H9 (cell line): ENCODE measurements at regions not wholly inside any gene's neighbourhood (a gene's known extent, or its start where the extent isn't known, plus 50 kb on each side); places are given as distances from the start of the nearest gene placed in this dataset.

Experiments used
- DNase-seq: peaks from one replicate; pipeline ENCODE4 v3.0.0-alpha.2; 2017
- H2AFZ ChIP-seq: one replicate; pipeline ENCODE4 v1.6.1; 2013; ENCODE audit warnings: mild to moderate bottlenecking, low read length, control low read depth, moderate library complexity
- H2AK5ac ChIP-seq: 2 replicates; pipeline ENCODE4 v1.6.1; 2013; ENCODE audit warnings: low read length, control low read depth, mixed read lengths; ENCODE audit not compliant: insufficient read length
- H2BK120ac ChIP-seq: one replicate; pipeline ENCODE4 v1.6.1; 2013; ENCODE audit warnings: low read depth, mild to moderate bottlenecking, low read length, control low read depth, inconsistent platforms; ENCODE audit not compliant: poor library complexity, severe bottlenecking
- H2BK12ac ChIP-seq: 2 replicates; pipeline ENCODE4 v1.6.1; 2013; ENCODE audit warnings: low read length, control low read depth, mixed read lengths, low read depth; ENCODE audit not compliant: insufficient read length
- H2BK15ac ChIP-seq: 2 replicates; pipeline ENCODE4 v1.6.1; 2013; ENCODE audit warnings: low read depth, low read length, control low read depth
- H2BK20ac ChIP-seq: one replicate; pipeline ENCODE4 v1.6.1; 2013; ENCODE audit warnings: low read depth, mild to moderate bottlenecking, low read length, control low read depth, inconsistent platforms; ENCODE audit not compliant: poor library complexity, severe bottlenecking
- H2BK5ac ChIP-seq: 2 replicates; pipeline ENCODE4 v1.6.1; 2013; ENCODE audit warnings: low read length, control low read depth, mixed read lengths; ENCODE audit not compliant: insufficient read length
- H3K14ac ChIP-seq: 2 replicates; pipeline ENCODE4 v1.6.1; 2013; ENCODE audit warnings: low read length, control low read depth; ENCODE audit not compliant: insufficient read depth
- H3K18ac ChIP-seq: 2 replicates; pipeline ENCODE4 v1.6.1; 2013; ENCODE audit warnings: low read depth, mild to moderate bottlenecking, mixed read lengths, low read length, control low read depth; ENCODE audit not compliant: insufficient read length
- H3K23ac ChIP-seq: 2 replicates; pipeline ENCODE4 v1.6.1; 2013; ENCODE audit warnings: low read length, control low read depth, mixed read lengths, low read depth; ENCODE audit not compliant: insufficient read length
- H3K23me2 ChIP-seq: 2 replicates; pipeline ENCODE4 v1.6.1; 2013; ENCODE audit warnings: low read depth, mild to moderate bottlenecking, mixed read lengths, low read length, control low read depth; ENCODE audit not compliant: insufficient read length, poor library complexity, severe bottlenecking
- H3K27ac ChIP-seq: 2 replicates; pipeline ENCODE4 v1.5.1; 2013; ENCODE audit warnings: low read length, control low read depth, mixed read lengths, low read depth; ENCODE audit not compliant: insufficient read length
- H3K27me3 ChIP-seq: 2 replicates; pipeline ENCODE4 v1.6.1; 2013; ENCODE audit warnings: low read length, control low read depth, inconsistent platforms; ENCODE audit not compliant: insufficient read depth
- H3K4ac ChIP-seq: 2 replicates; pipeline ENCODE4 v1.6.1; 2013; ENCODE audit warnings: low read depth, mild to moderate bottlenecking, control low read depth, inconsistent platforms, low read length, moderate library complexity
- H3K4me1 ChIP-seq: 2 replicates; pipeline ENCODE4 v1.6.1; 2013; ENCODE audit warnings: low read length, control low read depth, inconsistent platforms; ENCODE audit not compliant: insufficient read depth
- H3K4me2 ChIP-seq: 2 replicates; pipeline ENCODE4 v1.6.1; 2013; ENCODE audit warnings: low read length, control low read depth, mixed read lengths; ENCODE audit not compliant: insufficient read length, insufficient read depth
- H3K56ac ChIP-seq: 2 replicates; pipeline ENCODE4 v1.6.1; 2013; ENCODE audit warnings: low read depth, mild to moderate bottlenecking, mixed read lengths, low read length, control low read depth; ENCODE audit not compliant: insufficient read length
- H3K79me1 ChIP-seq: 2 replicates; pipeline ENCODE4 v1.6.1; 2013; ENCODE audit warnings: low read depth, mild to moderate bottlenecking, moderate library complexity, low read length, control low read depth, inconsistent platforms; ENCODE audit not compliant: insufficient read depth, poor library complexity, severe bottlenecking
- H3K79me2 ChIP-seq: 2 replicates; pipeline ENCODE4 v1.6.1; 2013; ENCODE audit warnings: low read length, control low read depth, inconsistent platforms; ENCODE audit not compliant: insufficient read depth
- H3K9ac ChIP-seq: 2 replicates; pipeline ENCODE4 v1.6.1; 2013; ENCODE audit warnings: low read length, control low read depth, mixed read lengths; ENCODE audit not compliant: insufficient read length; ENCODE audit errors: extremely low read depth
- H3K9me3 ChIP-seq: one replicate; pipeline ENCODE4 v1.6.1; 2013; ENCODE audit warnings: low read depth, low read length, inconsistent platforms; ENCODE audit not compliant: control insufficient read depth
- H3T11ph ChIP-seq: one replicate; pipeline ENCODE4 v1.6.1; 2013; ENCODE audit warnings: mild to moderate bottlenecking, low read length, control low read depth, inconsistent platforms
- H4K20me1 ChIP-seq: one replicate; pipeline ENCODE4 v1.6.1; 2013; ENCODE audit not compliant: control insufficient read depth, insufficient read length, insufficient read depth
- H4K5ac ChIP-seq: 2 replicates; pipeline ENCODE4 v1.6.1; 2013; ENCODE audit warnings: low read depth, mild to moderate bottlenecking, mixed read lengths, low read length, control low read depth; ENCODE audit not compliant: insufficient read length
- H4K8ac ChIP-seq: replicated peaks from 2 replicates; pipeline ENCODE4 v1.6.1; 2013; ENCODE audit warnings: low read length, control low read depth, mixed read lengths, low read depth; ENCODE audit not compliant: insufficient read length
- H4K91ac ChIP-seq: 2 replicates; pipeline ENCODE4 v1.6.1; 2013; ENCODE audit warnings: low read depth, mild to moderate bottlenecking, moderate library complexity, mixed read lengths, low read length, control low read depth; ENCODE audit not compliant: insufficient read length
- H3K27ac Mint-ChIP-seq, 3 experiments: 2 replicates in 2 of 3; 3 replicates in 1 of 3; pipeline ENCODE4 v1.8.0; 2020 to 2021; ENCODE audit warnings: mixed read lengths in 3 of 3, mild to moderate bottlenecking in 1 of 3, moderate library complexity in 1 of 3
- H3K27me3 Mint-ChIP-seq: 2 replicates; pipeline ENCODE4 v1.8.0; 2021; ENCODE audit warnings: low read depth, mild to moderate bottlenecking, moderate library complexity, mixed read lengths
- H3K36me3 Mint-ChIP-seq, 3 experiments: 2 replicates in 2 of 3; 3 replicates in 1 of 3; pipeline ENCODE4 v1.8.0; 2020 to 2021; ENCODE audit warnings: low read depth in 3 of 3, mixed read lengths in 3 of 3; ENCODE audit not compliant: insufficient read depth in 1 of 3
- H3K4me1 Mint-ChIP-seq, 2 experiments: 2 replicates each; pipeline ENCODE4 v1.8.0; 2020; ENCODE audit warnings: mixed read lengths in 2 of 2
- H3K4me3 Mint-ChIP-seq, 2 experiments: 2 replicates in 1 of 2; 3 replicates in 1 of 2; pipeline ENCODE4 v1.8.0; 2020 to 2021; ENCODE audit warnings: mild to moderate bottlenecking in 2 of 2, mixed read lengths in 2 of 2, moderate library complexity in 1 of 2
- H3K9me3 Mint-ChIP-seq, 2 experiments: 2 replicates in 1 of 2; 3 replicates in 1 of 2; pipeline ENCODE4 v1.8.0; 2020; ENCODE audit warnings: mild to moderate bottlenecking in 2 of 2, mixed read lengths in 2 of 2, moderate library complexity in 1 of 2
- CTCF ChIP-seq: fragments of 200-600 bp; sonication (generic); conservative IDR thresholded peaks from 3 replicates; pipeline ENCODE4 v1.8.0; 2021; ENCODE audit warnings: antibody characterized with exemption, mild to moderate bottlenecking
- WGBS: extraction: QIAGEN DNeasy Blood & Tissue Kit; methylation state at CpG from one replicate; pipeline ENCODE4 v1.1.7; 2013; ENCODE audit warnings: missing lambda C conversion rate, low lambda C conversion rate, mixed read lengths; ENCODE audit not compliant: insufficient read length; ENCODE audit errors: extremely low coverage; 5-methylcytosine and 5-hydroxymethylcytosine counted together

- Mint-ChIP-seq H3K27me3 (no peaks in the 10 kb centered on the region), H3K27ac (no peak overlapping the region; a peak in 1 of 7 replicates), H3K4me3 (no peak overlapping the region), H3K9me3 (no peaks in the 10 kb centered on the region; a peak in 1 of 5 replicates), H3K4me1 (peaks cover 6 to 9% of the 10 kb centered on the region in 2 experiments), H3K36me3 (no peaks in the 10 kb centered on the region; a peak in 1 of 7 replicates)
- Histone ChIP-seq H3K56ac (no peak overlapping the region), H3K79me2 (no peaks in the 10 kb centered on the region), H2BK15ac (no peak overlapping the region), H3K4ac (no peak overlapping the region), H3K9ac (no peak overlapping the region), H3K9me3 (no peaks in the 10 kb centered on the region), H2BK5ac (no peak overlapping the region), H2BK20ac (no peak overlapping the region), H2AK5ac (no peak overlapping the region), H3K79me1 (no peaks in the 10 kb centered on the region), H3K23me2 (no peaks in the 10 kb centered on the region), H3K27ac (no peak overlapping the region), H4K91ac (no peak overlapping the region), H3K4me1 (no peaks in the 10 kb centered on the region), H3T11ph (no peak overlapping the region), H2AFZ (no peak overlapping the region), H4K8ac (no peak overlapping the region), H3K23ac (no peak overlapping the region), H3K18ac (no peak overlapping the region), H3K27me3 (no peaks in the 10 kb centered on the region), H2BK120ac (no peak overlapping the region), H4K20me1 (no peaks in the 10 kb centered on the region), H4K5ac (no peak overlapping the region), H2BK12ac (no peak overlapping the region), H3K4me2 (no peak overlapping the region), H3K14ac (no peak overlapping the region)
- no CpG with 5 or more reads among the region's 2 CpGs for WGBS
- no peak for DNase-seq
- no peak for TF ChIP-seq CTCF
Observed at GRCh38 chr1:170819781-170820180, 115.6 kb upstream of the MROH9 start.
